ENCODE measurements at regions not wholly inside any gene's neighbourhood (a gene's known extent, or its start where the extent isn't known, plus 50 kb on each side); places are given as distances from the start of the nearest gene placed in this dataset.

GRCh38 chr18:32544088-32544487, 73.4 kb upstream of the GAREM1 start:
- Mint-ChIP-seq H3K4me3 (no peak overlapping the region), H3K4me1 (peaks cover 19% of the 10 kb centered on the region), H3K9me3 (no peaks in the 10 kb centered on the region), H3K27me3 (ENCODE audit: low read depth) (no peaks in the 10 kb centered on the region), H3K27ac (no peak overlapping the region), H3K36me3 (no peaks in the 10 kb centered on the region)
- POLR2A ChIA-PET = no interaction called here
- no peak for DNase-seq (ENCODE audit: low spot score)
- no peak for ATAC-seq
- TF ChIP-seq ATF6 (CRISPR knock-in tag; IDR thresholded peaks at IDR 0.05) (no peak), CREB1 (CRISPR knock-in tag; IDR thresholded peaks at IDR 0.05) (no peak), NFE2L1 (CRISPR knock-in tag; IDR thresholded peaks at IDR 0.05) (no peak), ATF1 (CRISPR knock-in tag; IDR thresholded peaks at IDR 0.05) (no peak), USF1 (CRISPR knock-in tag; IDR thresholded peaks at IDR 0.05) (no peak), CTCF (IDR thresholded peaks at IDR 0.05) (no peak), E2F5 (CRISPR knock-in tag; IDR thresholded peaks at IDR 0.05) (no peak), CREM (CRISPR knock-in tag; IDR thresholded peaks at IDR 0.05) (no peak)
- CTCF ChIA-PET = interaction anchor here (1.3 kb wide), 1 partner anchor 386 kb away, joined by 4 read pairs; no protein-coding TSS in a partner anchor

GRCh38 chr18:32542221-32542798, 71.6 kb upstream of the GAREM1 start:
- CTCF ChIA-PET = interaction anchor here (0.7 to 1.8 kb wide), 7 partner anchors 9 to 384 kb away, joined by 3 to 8 read pairs (median 5); partner anchors contain the start of gene GAREM1
- ATAC-seq (peak; percentile 71), DNase-seq (ENCODE audit: low spot score) (no peak)
- Mint-ChIP-seq H3K4me3 (no peak overlapping the region), H3K4me1 (peaks cover 9% of the 10 kb centered on the region), H3K36me3 (no peaks in the 10 kb centered on the region), H3K9me3 (no peaks in the 10 kb centered on the region), H3K27ac (no peak overlapping the region), H3K27me3 (ENCODE audit: low read depth) (no peaks in the 10 kb centered on the region)
- POLR2A ChIA-PET = interaction anchor here (0.5 kb wide), 1 partner anchor 289 kb away, joined by 3 read pairs; no protein-coding TSS in a partner anchor
- TF ChIP-seq ZNF416 (CRISPR knock-in tag; IDR thresholded peaks at IDR 0.05) (no peak), USF2 (CRISPR knock-in tag; IDR thresholded peaks at IDR 0.05) (no peak), HMGXB4 (CRISPR knock-in tag; IDR thresholded peaks at IDR 0.05) (no peak), MYBL2 (CRISPR knock-in tag; IDR thresholded peaks at IDR 0.05) (no peak), TCF7 (CRISPR knock-in tag; IDR thresholded peaks at IDR 0.05; ENCODE audit: low read depth) (no peak), ZNF263 (CRISPR knock-in tag; IDR thresholded peaks at IDR 0.05; ENCODE audit: low read depth) (no peak), KAT7 (CRISPR knock-in tag; IDR thresholded peaks at IDR 0.05; ENCODE audit: borderline replicate concordance) (no peak), NR1H2 (CRISPR knock-in tag; IDR thresholded peaks at IDR 0.05) (no peak), CDX4 (CRISPR knock-in tag; IDR thresholded peaks at IDR 0.05; ENCODE audit: borderline replicate concordance) (no peak), ZBTB21 (CRISPR knock-in tag; IDR thresholded peaks at IDR 0.05; ENCODE audit: borderline replicate concordance) (no peak), E2F5 (CRISPR knock-in tag; IDR thresholded peaks at IDR 0.05) (no peak), CTCF (IDR thresholded peaks at IDR 0.05) (no peak), ZNF671 (CRISPR knock-in tag; IDR thresholded peaks at IDR 0.05) (no peak), NFE2L1 (CRISPR knock-in tag; IDR thresholded peaks at IDR 0.05) (no peak), JAZF1 (CRISPR knock-in tag; IDR thresholded peaks at IDR 0.05) (no peak), TEAD1 (CRISPR knock-in tag; IDR thresholded peaks at IDR 0.05) (no peak), EMX1 (CRISPR knock-in tag; IDR thresholded peaks at IDR 0.05) (no peak)

All from WTC11 (cell line).